H1 (cell line): ENCODE measurements at regions not wholly inside any gene's neighbourhood (a gene's known extent, or its start where the extent isn't known, plus 50 kb on each side); places are given as distances from the start of the nearest gene placed in this dataset.

Source experiments
- CTCF ChIP-seq, 3 experiments: IDR thresholded peaks; 1 replicate in 2 of 3; 2 replicates in 1 of 3; pipeline versions ENCODE4 v1.5.1 to v1.6.1; 2011; ENCODE audit warnings: low read length in 3 of 3, mild to moderate bottlenecking in 3 of 3, inconsistent platforms in 2 of 3, low read depth in 1 of 3, moderate library complexity in 1 of 3; ENCODE audit not compliant: insufficient read depth in 1 of 3; ENCODE audit errors: control extremely low read depth in 1 of 3

GRCh38 chr6:106749609-106750008 lies 120.2 kb downstream of the QRSL1 start (continued):
- no peak for TF ChIP-seq CTCF (IDR thresholded peaks at IDR 0.05; ENCODE audit: control extremely low read depth in 1 of 3, insufficient read depth in 1 of 3, low read depth in 1 of 3, low read length in 3 of 3)
- TF ChIP-seq, all 59 proteins: peak for 0
